GM23338 (cell line): ENCODE measurements at regions not wholly inside any gene's neighbourhood (a gene's known extent, or its start where the extent isn't known, plus 50 kb on each side); places are given as distances from the start of the nearest gene placed in this dataset.

Experiments
- ATAC-seq: fragments of 200-7000 bp; cut with Tn5 transposase; 3 replicates; pipeline ENCODE4 v1.9.1; 2020
- DNase-seq: peaks from one replicate; pipeline ENCODE4 v3.0.0-alpha.2; 2015; ENCODE audit warnings: low spot score
- H2AFZ ChIP-seq: fragments of 200-600 bp; sonication (generic); 2 replicates; pipeline ENCODE4 v1.8.0; 2016; ENCODE audit warnings: antibody characterized with exemption, mild to moderate bottlenecking, moderate library complexity
- H3F3A ChIP-seq: fragments of 200-600 bp; sonication (generic); replicated peaks from 2 replicates; pipeline ENCODE4 v1.8.0; 2017; ENCODE audit warnings: antibody characterized with exemption, mixed run types, low read depth
- H3K27ac ChIP-seq: fragments of 200-600 bp; sonication (generic); 2 replicates; pipeline ENCODE4 v1.6.1; 2016; ENCODE audit warnings: low read depth
- H3K27me3 ChIP-seq: fragments of 200-600 bp; sonication (generic); 2 replicates; pipeline ENCODE4 v1.8.0; 2016; ENCODE audit warnings: mild to moderate bottlenecking, mixed run types, moderate library complexity; ENCODE audit not compliant: insufficient read depth
- H3K36me3 ChIP-seq: fragments of 200-600 bp; sonication (generic); 2 replicates; pipeline ENCODE4 v1.8.0; 2016; ENCODE audit warnings: mild to moderate bottlenecking; ENCODE audit not compliant: insufficient read depth
- H3K4me1 ChIP-seq: fragments of 200-600 bp; sonication (generic); 2 replicates; pipeline ENCODE4 v1.8.0; 2016; ENCODE audit warnings: mild to moderate bottlenecking, moderate library complexity; ENCODE audit not compliant: insufficient read depth
- H3K4me2 ChIP-seq: fragments of 200-600 bp; sonication (generic); 2 replicates; pipeline ENCODE4 v1.7.1; 2017; ENCODE audit warnings: mixed run types
- H3K4me3 ChIP-seq: fragments of 200-600 bp; sonication (generic); 2 replicates; pipeline ENCODE4 v1.6.1; 2016; ENCODE audit warnings: mixed run types
- H3K79me2 ChIP-seq: fragments of 200-600 bp; sonication (generic); replicated peaks from 2 replicates; pipeline ENCODE4 v1.8.0; 2017; ENCODE audit warnings: mild to moderate bottlenecking; ENCODE audit not compliant: insufficient read depth
- H3K9me2 ChIP-seq: fragments of 200-600 bp; sonication (generic); 2 replicates; pipeline ENCODE4 v1.8.0; 2017; ENCODE audit not compliant: insufficient read depth
- H4K20me1 ChIP-seq: fragments of 200-600 bp; sonication (generic); replicated peaks from 2 replicates; pipeline ENCODE4 v1.8.0; 2017; ENCODE audit warnings: mild to moderate bottlenecking; ENCODE audit not compliant: insufficient read depth
- H3K27ac Mint-ChIP-seq: 2 replicates; pipeline ENCODE4 v1.8.0; 2020; ENCODE audit warnings: inconsistent platforms, mild to moderate bottlenecking, moderate library complexity, mixed read lengths
- H3K27me3 Mint-ChIP-seq: 3 replicates; pipeline ENCODE4 v1.8.0; 2022; ENCODE audit warnings: low read depth, mild to moderate bottlenecking, moderate library complexity, mixed read lengths, inconsistent platforms; ENCODE audit not compliant: insufficient read depth, poor library complexity
- H3K36me3 Mint-ChIP-seq: 3 replicates; pipeline ENCODE4 v1.8.0; 2021; ENCODE audit warnings: low read depth, mild to moderate bottlenecking, inconsistent platforms, moderate library complexity, mixed read lengths
- H3K4me1 Mint-ChIP-seq: 3 replicates; pipeline ENCODE4 v1.8.0; 2020; ENCODE audit warnings: mild to moderate bottlenecking, inconsistent platforms, mixed read lengths
- H3K4me3 Mint-ChIP-seq: 3 replicates; pipeline ENCODE4 v1.8.0; 2021; ENCODE audit warnings: moderate library complexity, mild to moderate bottlenecking, inconsistent platforms, mixed read lengths
- H3K9me3 Mint-ChIP-seq: 3 replicates; pipeline ENCODE4 v1.8.0; 2020; ENCODE audit warnings: moderate library complexity, mild to moderate bottlenecking, inconsistent platforms, mixed read lengths
- CREB1 ChIP-seq: fragments of 250-450 bp; sonication (Bioruptor Pico); IDR thresholded peaks from 2 replicates; pipeline ENCODE4 v1.5.0; 2020; ENCODE audit warnings: low read depth, mild to moderate bottlenecking, moderate library complexity
- CTCF ChIP-seq, 2 experiments: fragments of 200-600 bp in 1 of 2; sonication (generic) in 1 of 2; conservative IDR thresholded peaks; 2 replicates each; pipeline versions ENCODE4 v1.5.1 to v1.6.1; 2016 to 2017; ENCODE audit warnings: antibody characterized with exemption in 2 of 2, low read depth in 2 of 2, mild to moderate bottlenecking in 2 of 2, moderate library complexity in 1 of 2
- ETS1 ChIP-seq: IDR thresholded peaks from 2 replicates; pipeline ENCODE4 v1.6.1; 2016; ENCODE audit warnings: antibody characterized with exemption
- EZH2 ChIP-seq: fragments of 200-600 bp; sonication (generic); IDR thresholded peaks from one replicate; pipeline ENCODE4 v1.8.0; 2017; ENCODE audit warnings: antibody characterized with exemption, mild to moderate bottlenecking, low read depth; ENCODE audit not compliant: unreplicated experiment
- EZH2phosphoT487 ChIP-seq: fragments of 200-600 bp; sonication (generic); IDR thresholded peaks from one replicate; pipeline ENCODE4 v1.8.1; 2018; ENCODE audit warnings: antibody characterized with exemption; ENCODE audit not compliant: unreplicated experiment
- NANOG ChIP-seq: IDR thresholded peaks from 2 replicates; pipeline ENCODE4 v1.6.1; 2016; ENCODE audit warnings: antibody characterized with exemption, borderline replicate concordance
- REST ChIP-seq: IDR thresholded peaks from one replicate; pipeline ENCODE4 v1.6.1; 2018; ENCODE audit warnings: antibody characterized with exemption; ENCODE audit not compliant: unreplicated experiment
- ZNF331 ChIP-seq: fragments of 250-450 bp; sonication (Bioruptor Pico); IDR thresholded peaks from 2 replicates; pipeline ENCODE4 v1.5.0; 2020; ENCODE audit warnings: low read depth, mild to moderate bottlenecking, moderate library complexity

- no peaks in the 10 kb centered on the region for H3K79me2 ChIP-seq
- Mint-ChIP-seq H3K4me1 (peaks cover 10% of the 10 kb centered on the region; the same call in 2 of the 3 replicates), H3K27me3 (peaks cover 10% of the 10 kb centered on the region), H3K9me3 (peaks cover 13% of the 10 kb centered on the region; the same call in 2 of the 3 replicates), H3K4me3 (no peak overlapping the region), H3K27ac (no peak overlapping the region), H3K36me3 (no peaks in the 10 kb centered on the region)
- no peaks in the 10 kb centered on the region for H3K9me2 ChIP-seq
- no peaks in the 10 kb centered on the region for H3K36me3 ChIP-seq
- no peaks in the 10 kb centered on the region for H3F3A ChIP-seq
- DNase-seq (no peak), ATAC-seq (no peak)
- TF ChIP-seq ZNF331 (CRISPR knock-in tag): no peak
- no peak for TF ChIP-seq CTCF (conservative IDR thresholded peaks at IDR 0.05; ENCODE audit: low read depth in 2 of 2)
- TF ChIP-seq EZH2phosphoT487: no peak
- TF ChIP-seq REST: no peak
- TF ChIP-seq EZH2: no peak
- TF ChIP-seq ETS1: no peak
- H4K20me1 ChIP-seq: no peaks in the 10 kb centered on the region
- H3K4me1 ChIP-seq: peaks cover 3% of the 10 kb centered on the region; the same call in 1 of the 2 replicates
- H2AFZ ChIP-seq: no peak overlapping the region
- H3K27ac ChIP-seq: no peak overlapping the region
- H3K4me2 ChIP-seq: no peak overlapping the region
- H3K27me3 ChIP-seq: no peaks in the 10 kb centered on the region
- no peak overlapping the region for H3K4me3 ChIP-seq
Measured at GRCh38 chr14:76639606-76640229, 121.5 kb upstream of the VASH1 start.

- Histone ChIP-seq H2AFZ (no peak overlapping the region), H3K4me3 (no peak overlapping the region), H3K9me2 (no peaks in the 10 kb centered on the region), H3K79me2 (no peaks in the 10 kb centered on the region), H3K36me3 (no peaks in the 10 kb centered on the region), H3F3A (no peaks in the 10 kb centered on the region), H3K4me2 (no peak overlapping the region), H3K27me3 (no peaks in the 10 kb centered on the region), H3K4me1 (peaks cover 4% of the 10 kb centered on the region; the same call in 1 of the 2 replicates), H3K27ac (no peak overlapping the region), H4K20me1 (no peaks in the 10 kb centered on the region)
- ATAC-seq: no peak
- Mint-ChIP-seq H3K27ac (no peak overlapping the region), H3K27me3 (peaks cover 10% of the 10 kb centered on the region), H3K36me3 (no peaks in the 10 kb centered on the region), H3K4me3 (no peak overlapping the region), H3K9me3 (peaks cover 10% of the 10 kb centered on the region; the same call in 2 of the 3 replicates), H3K4me1 (peaks cover 10% of the 10 kb centered on the region; the same call in 2 of the 3 replicates)
- DNase-seq: no peak
- TF ChIP-seq NANOG (no peak), CTCF (conservative IDR thresholded peaks at IDR 0.05; ENCODE audit: low read depth in 2 of 2) (no peak), CREB1 (CRISPR knock-in tag) (no peak), ZNF331 (CRISPR knock-in tag) (no peak), ETS1 (no peak)
Measured at GRCh38 chr14:76640923-76641395, 120.3 kb upstream of the VASH1 start.
